Lung (tissue), 11 donors: ENCODE measurements at regions not wholly inside any gene's neighbourhood (a gene's known extent, or its start where the extent isn't known, plus 50 kb on each side); places are given as distances from the start of the nearest gene placed in this dataset.

ENCODE experiments used
- ATAC-seq: fragments of 200-7000 bp; cut with Tn5 transposase; one replicate; pipeline ENCODE4 v1.9.1; 2020; ENCODE audit warnings: moderate number of reproducible peaks; ENCODE audit not compliant: insufficient read depth, low FRiP score
- DNase-seq, 3 donors: peaks; one replicate each; pipeline ENCODE4 v3.0.0-alpha.2; 2013 to 2017
- H3K27ac ChIP-seq, 2 donors: one replicate each; pipeline ENCODE4 v1.5.1; 2013; ENCODE audit warnings: mild to moderate bottlenecking in 2 of 2, moderate library complexity in 2 of 2, control low read depth in 1 of 2, inconsistent platforms in 1 of 2, low read depth in 1 of 2, low read length in 1 of 2
- H3K27me3 ChIP-seq, 3 donors: one replicate each; pipeline ENCODE4 v1.5.1; 2013; ENCODE audit warnings: low read length in 2 of 3; ENCODE audit not compliant: control insufficient read depth in 3 of 3, insufficient read depth in 3 of 3
- H3K36me3 ChIP-seq, 4 donors: one replicate each; pipeline ENCODE4 v1.5.1; 2013; ENCODE audit warnings: low read length in 4 of 4, mild to moderate bottlenecking in 1 of 4, moderate library complexity in 1 of 4; ENCODE audit not compliant: control insufficient read depth in 4 of 4, insufficient read depth in 4 of 4
- H3K4me1 ChIP-seq, 5 donors: one replicate each; pipeline ENCODE4 v1.5.1; 2013; ENCODE audit warnings: low read length in 5 of 5, mild to moderate bottlenecking in 2 of 5, moderate library complexity in 1 of 5; ENCODE audit not compliant: control insufficient read depth in 5 of 5, insufficient read depth in 5 of 5
- H3K4me3 ChIP-seq: one replicate; pipeline ENCODE4 v1.5.1; 2013; ENCODE audit warnings: mild to moderate bottlenecking, control low read depth, moderate library complexity
- H3K9ac ChIP-seq, 2 donors: one replicate each; pipeline ENCODE4 v1.5.1; 2013; ENCODE audit warnings: low read length in 2 of 2, control low read depth in 1 of 2; ENCODE audit not compliant: insufficient read depth in 1 of 2
- H3K9me3 ChIP-seq, 4 donors: one replicate each; pipeline ENCODE4 v1.5.1; 2013; ENCODE audit warnings: low read length in 3 of 4, mild to moderate bottlenecking in 1 of 4, moderate library complexity in 1 of 4; ENCODE audit not compliant: control insufficient read depth in 4 of 4, insufficient read depth in 3 of 4
- CTCF ChIP-seq: IDR thresholded peaks from 2 replicates; pipeline ENCODE4 v1.5.1; 2012; ENCODE audit warnings: mild to moderate bottlenecking; ENCODE audit errors: control extremely low read depth, extremely low read depth
- WGBS, 2 donors: extraction: QIAGEN DNeasy Blood & Tissue Kit; methylation state at CpG; one replicate each; pipeline ENCODE4 v1.1.7; 2013; 5-methylcytosine and 5-hydroxymethylcytosine counted together
- donor health status: control.
- donor health status: control.
- donor health status: Bipolar disorder and iron deficiency.
- donor health status: healthy.
- donor health status: DM: yes; HTN: yes; CAD: no.

- peaks cover 0 to 2% (median 0%) of the 10 kb centered on the region in 4 donors for H3K9me3 ChIP-seq
- WGBS, 2 donors: 59 to 62% methylated on average over 9 of the region's 9 CpGs
- no peak overlapping the region for H3K9ac ChIP-seq
- ATAC-seq: no peak
- H3K4me3 ChIP-seq: no peak overlapping the region
- peaks cover 1 to 23% (median 5%) of the 10 kb centered on the region in 5 donors for H3K4me1 ChIP-seq
- H3K27ac ChIP-seq: no peak overlapping the region
- no peaks in the 10 kb centered on the region for H3K27me3 ChIP-seq
- H3K36me3 ChIP-seq: no peaks in the 10 kb centered on the region
- TF ChIP-seq CTCF: no peak
- DNase-seq: peak; percentile 85 to 95 (median 94)
Observed at GRCh38 chr16:80122115-80122514, 418.7 kb upstream of the DYNLRB2 start.

GRCh38 chr16:80121522-80121909 is 419.3 kb upstream of the DYNLRB2 start:
- TF ChIP-seq CTCF: no peak
- peaks cover 1 to 23% (median 5%) of the 10 kb centered on the region in 5 donors for H3K4me1 ChIP-seq
- DNase-seq (no peak), ATAC-seq (no peak)
- H3K36me3 ChIP-seq: no peaks in the 10 kb centered on the region
- 71 to 75% methylated on average over 3 of the region's 3 CpGs for WGBS, 2 donors
- H3K27me3 ChIP-seq: no peaks in the 10 kb centered on the region
- no peak overlapping the region for H3K4me3 ChIP-seq
- peaks cover 0 to 2% (median 0%) of the 10 kb centered on the region in 4 donors for H3K9me3 ChIP-seq
- H3K27ac ChIP-seq: no peak overlapping the region
- H3K9ac ChIP-seq: no peak overlapping the region

GRCh38 chr16:80120899-80121521 is 419.8 kb upstream of the DYNLRB2 start:
- peaks cover 1 to 23% (median 5%) of the 10 kb centered on the region in 5 donors for H3K4me1 ChIP-seq
- H3K27me3 ChIP-seq: no peaks in the 10 kb centered on the region
- ATAC-seq (no peak), DNase-seq (no peak)
- H3K4me3 ChIP-seq: no peak overlapping the region
- H3K9me3 ChIP-seq: peaks cover 0 to 2% (median 0%) of the 10 kb centered on the region in 4 donors
- no peak for TF ChIP-seq CTCF
- WGBS, 2 donors: 72 to 79% methylated on average over 3 of the region's 3 CpGs
- no peak overlapping the region for H3K27ac ChIP-seq
- H3K36me3 ChIP-seq: no peaks in the 10 kb centered on the region
- H3K9ac ChIP-seq: no peak overlapping the region
